ENCODE measurements at regions not wholly inside any gene's neighbourhood (a gene's known extent, or its start where the extent isn't known, plus 50 kb on each side); places are given as distances from the start of the nearest gene placed in this dataset.

DNA sequence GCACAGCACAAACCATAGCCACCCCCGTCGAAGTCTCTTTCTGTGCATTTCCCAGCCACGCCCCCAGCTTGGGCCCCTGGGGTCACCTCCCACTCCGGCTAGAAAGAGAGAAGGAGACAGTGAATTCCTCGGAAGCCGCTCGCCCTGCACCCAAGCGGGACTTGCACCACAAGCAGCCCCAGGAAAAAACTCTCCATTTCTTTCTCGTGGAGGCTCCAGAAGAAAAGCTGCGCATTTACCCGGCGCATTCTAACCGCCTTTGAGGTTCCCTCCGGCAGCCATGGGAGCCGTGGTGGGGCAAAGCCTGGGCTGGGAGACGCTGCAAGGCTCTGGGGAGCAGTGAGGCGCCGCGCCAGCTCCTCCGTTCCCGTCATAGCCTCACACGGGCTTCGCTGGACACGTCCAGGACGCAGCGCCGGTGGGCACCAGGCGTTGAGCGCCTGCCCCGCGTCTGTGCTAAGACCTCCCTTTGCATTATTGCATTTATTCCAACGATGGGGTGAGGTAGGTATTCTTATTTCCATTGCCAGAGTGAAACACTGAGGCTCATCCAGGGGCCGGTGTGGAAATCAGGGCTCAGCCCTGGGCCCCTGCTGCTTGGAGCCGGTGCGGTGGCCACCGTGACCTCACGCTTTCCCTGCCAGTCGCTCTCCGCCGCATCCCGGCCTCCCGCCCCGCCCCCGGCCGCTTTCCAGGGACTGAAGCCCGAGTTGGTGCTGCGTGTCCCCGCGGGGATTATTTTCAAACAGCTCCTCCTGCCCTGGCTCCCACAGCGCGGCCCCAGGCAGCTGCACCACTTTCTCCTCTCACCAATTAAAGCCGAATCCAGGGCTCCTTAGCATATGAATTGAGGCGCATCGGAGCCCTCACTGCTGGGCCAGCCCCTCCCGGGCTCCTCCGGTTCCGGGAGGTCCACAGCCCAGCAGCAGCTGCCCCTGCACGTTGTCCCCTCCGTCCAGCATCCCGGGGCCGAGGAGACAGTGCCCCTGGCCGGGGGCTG lies 148.3 kb upstream of the AFDN start:
- H3K27ac ChIP-seq = no peak overlapping the region
- ATAC-seq (peak; percentile 11), DNase-seq (peak; percentile 66)
- no peaks in the 10 kb centered on the region for H3K36me3 ChIP-seq
- intact Hi-C loops (cut with DNase I) = no loop called here
- no peaks in the 10 kb centered on the region for H3K9me3 ChIP-seq
- peaks cover 37% of the 10 kb centered on the region for H3K4me1 ChIP-seq
- TF ChIP-seq CTCF (IDR thresholded peaks at IDR 0.05) = no peak
- peak overlapping the region; percentile 25 for H3K4me3 ChIP-seq
- H3K27me3 ChIP-seq = peaks cover 25% of the 10 kb centered on the region

- no peaks in the 10 kb centered on the region for H3K9me3 ChIP-seq
- ATAC-seq = no peak
- no peak for DNase-seq
- no peak overlapping the region for H3K27ac ChIP-seq
- H3K4me1 ChIP-seq = peaks cover 37% of the 10 kb centered on the region
- TF ChIP-seq CTCF (IDR thresholded peaks at IDR 0.05) = no peak
- H3K27me3 ChIP-seq = peaks cover 25% of the 10 kb centered on the region
- intact Hi-C loops (cut with DNase I) = no loop called here
- no peaks in the 10 kb centered on the region for H3K36me3 ChIP-seq
- no peak overlapping the region for H3K4me3 ChIP-seq
Observed at GRCh38 chr6:167679122-167679736, 147.5 kb upstream of the AFDN start.

DNA sequence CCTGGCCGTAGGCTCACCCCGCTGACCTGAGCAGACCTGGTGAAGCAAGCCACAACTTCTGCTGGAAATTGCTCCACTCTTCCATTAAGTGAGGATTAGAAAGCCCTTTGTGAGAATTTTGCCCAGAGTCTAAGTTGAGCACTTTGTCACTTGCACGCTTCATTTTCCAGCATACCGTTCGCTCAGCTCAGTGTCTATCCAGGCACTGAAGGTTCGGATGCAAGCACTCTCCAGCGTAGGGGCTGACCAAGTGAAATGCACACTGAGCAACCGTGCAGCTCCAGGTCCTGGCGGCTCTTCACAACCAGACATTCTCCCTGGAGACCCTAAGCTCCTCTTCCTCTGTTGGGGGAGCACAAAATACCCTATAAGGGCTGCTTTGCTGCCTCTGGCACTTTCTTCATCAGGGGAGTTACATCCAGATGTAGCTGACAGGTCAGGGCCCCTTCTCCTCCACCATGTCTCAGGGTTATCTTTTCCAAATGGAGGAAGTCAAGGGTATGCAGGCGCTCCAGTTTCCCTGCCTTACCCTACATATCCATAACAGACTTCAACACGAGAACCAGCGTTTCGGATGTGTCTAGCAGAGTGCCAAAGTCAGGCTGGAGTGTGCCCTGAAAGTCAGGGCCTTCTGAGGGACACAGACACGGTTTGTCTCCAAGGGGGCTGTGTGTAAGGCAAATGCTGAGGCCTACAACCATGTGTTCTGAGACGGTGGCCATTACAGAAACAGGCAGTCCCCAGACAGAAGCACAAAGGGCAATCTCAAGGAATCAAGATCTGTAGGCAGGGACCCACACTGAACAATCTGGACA lies 146.7 kb upstream of the AFDN start:
- H3K4me3 ChIP-seq = no peak overlapping the region
- DNase-seq = peak; percentile 27
- intact Hi-C loops (cut with DNase I) = no loop called here
- no peak for TF ChIP-seq CTCF (IDR thresholded peaks at IDR 0.05)
- ATAC-seq = no peak
- H3K27ac ChIP-seq = no peak overlapping the region
- H3K9me3 ChIP-seq = no peaks in the 10 kb centered on the region
- H3K36me3 ChIP-seq = no peaks in the 10 kb centered on the region
- H3K4me1 ChIP-seq = peaks cover 37% of the 10 kb centered on the region
- peaks cover 25% of the 10 kb centered on the region for H3K27me3 ChIP-seq

DNA sequence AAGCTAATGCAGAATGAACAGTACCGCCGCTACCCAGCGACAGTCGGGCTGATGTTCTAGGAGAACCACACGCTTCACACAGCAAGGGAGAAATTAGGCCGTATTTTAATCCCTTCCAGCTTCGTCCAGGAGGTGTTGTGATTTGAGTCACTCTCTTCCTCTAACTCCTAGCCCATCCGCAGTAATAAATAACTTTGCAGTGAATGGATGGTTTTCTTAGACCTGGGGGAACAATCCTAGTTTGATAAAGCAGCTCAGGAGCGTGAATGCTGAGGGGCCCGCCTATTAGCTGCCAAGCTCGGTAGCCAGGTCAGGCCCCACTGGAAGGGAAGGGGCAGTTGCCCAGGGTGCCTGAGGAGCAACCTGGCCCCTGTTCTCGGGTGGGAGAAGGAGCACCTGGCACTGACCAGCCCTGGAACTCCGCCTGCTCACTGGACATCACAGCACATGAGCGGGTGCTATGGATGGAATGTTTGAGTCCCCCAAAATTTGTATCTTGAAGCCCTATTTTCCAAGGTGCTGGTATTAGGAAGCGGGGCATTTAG lies 146.0 kb upstream of the AFDN start:
- intact Hi-C loops (cut with DNase I) = no loop called here
- Histone ChIP-seq H3K4me3 (no peak overlapping the region), H3K9me3 (no peaks in the 10 kb centered on the region), H3K36me3 (no peaks in the 10 kb centered on the region), H3K4me1 (peaks cover 37% of the 10 kb centered on the region), H3K27ac (no peak overlapping the region), H3K27me3 (peaks cover 25% of the 10 kb centered on the region)
- no peak for TF ChIP-seq CTCF (IDR thresholded peaks at IDR 0.05)
- peak; percentile 46 for DNase-seq
- no peak for ATAC-seq

GRCh38 chr6:167682125-167682524 lies 144.6 kb upstream of the AFDN start:
- intact Hi-C loops (cut with DNase I) = no loop called here
- Histone ChIP-seq H3K4me1 (peaks cover 24% of the 10 kb centered on the region), H3K4me3 (no peak overlapping the region), H3K27ac (no peak overlapping the region), H3K27me3 (peaks cover 23% of the 10 kb centered on the region), H3K36me3 (no peaks in the 10 kb centered on the region), H3K9me3 (no peaks in the 10 kb centered on the region)
- no peak for ATAC-seq
- DNase-seq = peak; percentile 38
- TF ChIP-seq CTCF (IDR thresholded peaks at IDR 0.05) = no peak

Data from upper lobe of right lung (tissue), 1 donor.